ENCODE measurements at regions not wholly inside any gene's neighbourhood (a gene's known extent, or its start where the extent isn't known, plus 50 kb on each side); places are given as distances from the start of the nearest gene placed in this dataset.
A peak's percentile ranks its signal among the peaks of the same experiment; 100 is the strongest.

DNA sequence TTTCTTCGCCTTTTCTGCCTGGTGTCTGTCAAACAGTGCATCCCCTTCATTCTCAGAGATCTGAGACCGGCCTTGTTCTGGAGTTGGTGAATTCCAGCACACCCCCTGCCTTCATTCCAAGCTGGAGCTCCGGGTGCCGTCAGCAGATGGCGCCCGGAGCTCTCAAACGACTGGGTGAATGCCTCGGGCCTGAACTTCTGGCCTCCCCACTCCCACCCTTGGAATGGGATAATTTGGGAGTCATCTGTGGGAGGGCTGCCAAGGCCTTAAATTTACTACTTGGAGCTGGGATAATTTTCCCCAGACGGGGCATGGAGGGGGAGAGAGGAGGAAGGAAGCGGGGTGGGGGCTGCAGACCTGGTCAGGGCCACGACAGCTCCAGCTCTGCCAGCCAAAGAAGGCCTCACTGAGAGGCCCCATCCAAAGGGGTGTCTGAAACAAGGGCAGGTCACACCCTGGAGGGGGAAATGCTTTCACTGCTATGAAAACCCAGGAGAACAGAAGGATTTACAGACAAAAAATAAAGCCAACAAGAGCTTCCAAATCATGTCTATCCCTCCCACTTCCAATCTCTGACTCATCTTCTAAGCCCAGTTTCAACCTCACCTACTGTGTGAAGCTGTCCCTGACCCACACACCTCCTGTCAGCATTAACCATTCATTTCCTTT, 187.9 kb downstream of the OPA1 start:
- DNase-seq: peak; percentile 15 to 26

DNA sequence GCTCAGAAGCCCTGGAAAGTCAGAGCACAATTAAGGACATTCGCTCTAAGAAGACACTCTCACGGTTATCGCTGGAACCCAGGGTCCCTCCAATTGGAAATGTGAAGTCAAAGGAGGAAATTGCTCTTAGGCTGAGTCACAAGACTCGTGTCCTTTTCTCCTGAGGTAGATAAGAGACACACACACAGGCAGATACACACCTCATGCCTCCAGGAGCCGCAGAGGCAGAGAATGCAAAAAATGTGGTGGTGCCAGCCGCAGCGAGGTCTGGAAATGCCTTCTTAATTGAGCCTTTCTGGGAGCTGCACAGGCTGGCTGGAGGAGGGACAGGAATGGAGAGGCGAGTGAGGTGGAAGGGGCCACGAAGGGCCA, 189.3 kb downstream of the OPA1 start:
- no peak for DNase-seq

DNA sequence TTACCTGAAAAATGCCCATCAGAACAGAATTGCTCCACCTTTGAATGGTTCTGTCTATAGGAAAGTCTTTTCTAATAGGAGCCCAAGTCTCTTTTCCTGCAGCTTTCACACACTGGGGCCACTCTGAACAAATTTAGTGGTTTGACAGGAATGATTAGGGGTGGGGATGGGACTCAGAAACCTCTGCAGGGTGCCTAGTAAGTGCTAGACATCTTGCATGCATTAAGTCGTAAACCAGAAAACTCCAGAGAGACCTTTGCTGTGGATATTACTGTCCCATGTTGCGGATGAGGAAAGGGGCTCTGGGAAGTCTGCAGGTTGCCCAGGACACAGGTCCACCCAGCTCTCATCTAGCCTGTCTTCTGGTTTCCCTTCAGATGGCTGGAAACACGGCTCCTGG, 189.7 kb downstream of the OPA1 start:
- no peak for DNase-seq

GRCh38 chr3:193783166-193783896, 190.3 kb downstream of the OPA1 start:
- DNase-seq: no peak

GRCh38 chr3:193784822-193785221, 191.8 kb downstream of the OPA1 start:
- DNase-seq: no peak

GRCh38 chr3:193787496-193787870, 194.5 kb downstream of the OPA1 start:
- DNase-seq: no peak

DNA sequence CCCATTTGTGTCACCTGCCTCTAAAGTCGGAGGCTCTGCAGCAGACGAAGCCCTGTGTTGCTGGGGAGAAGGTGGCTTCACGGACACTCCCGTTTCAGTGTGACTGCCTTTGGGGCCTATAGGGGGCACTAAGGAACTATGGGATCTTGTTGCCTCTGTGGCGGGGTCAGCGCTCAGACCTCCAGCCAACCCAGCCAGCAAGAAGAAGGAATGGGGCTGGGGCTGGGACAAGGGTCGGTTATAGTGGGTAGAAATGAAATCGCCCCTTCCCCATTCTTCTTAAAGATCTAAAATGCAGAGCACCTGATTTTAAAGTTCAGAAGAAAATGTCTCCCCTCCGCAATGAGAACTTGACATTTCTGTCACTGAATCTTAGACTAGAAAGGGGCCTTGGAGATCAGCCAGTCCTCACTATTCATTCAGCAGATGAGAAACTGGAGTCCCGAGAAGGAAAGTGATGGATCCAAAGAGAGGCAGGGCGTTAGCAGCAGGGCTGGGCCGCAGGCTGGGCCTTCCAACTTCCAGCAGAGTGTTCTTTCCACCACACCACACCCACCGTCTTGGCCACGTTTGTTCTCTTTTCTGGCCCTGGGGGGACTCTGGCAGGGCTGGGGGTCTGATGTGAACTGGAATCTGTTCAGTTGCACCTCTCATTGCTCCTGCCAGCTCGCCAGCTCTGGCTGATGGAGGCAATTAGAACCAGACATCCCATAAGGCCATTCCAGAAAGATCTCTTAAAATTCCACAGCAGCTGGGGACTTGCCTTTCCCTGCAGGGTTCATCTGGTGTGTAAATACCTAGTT, 195.4 kb downstream of the OPA1 start:
- DNase-seq: peak; percentile 10 to 40

- DNase-seq: no peak
Measured at GRCh38 chr3:193789455-193789854, 196.4 kb downstream of the OPA1 start.

- DNase-seq: no peak
Measured at GRCh38 chr3:193790086-193790990, 197.3 kb downstream of the OPA1 start.

- DNase-seq: no peak
Measured at GRCh38 chr3:193791041-193792032, 198.3 kb downstream of the OPA1 start.

- no peak for DNase-seq
Measured at GRCh38 chr3:193793123-193793522, 200.1 kb downstream of the OPA1 start.

GRCh38 chr3:193794002-193794881, 201.2 kb downstream of the OPA1 start:
- no peak for DNase-seq

GRCh38 chr3:193795062-193795690, 202.2 kb downstream of the OPA1 start:
- no peak for DNase-seq

DNA sequence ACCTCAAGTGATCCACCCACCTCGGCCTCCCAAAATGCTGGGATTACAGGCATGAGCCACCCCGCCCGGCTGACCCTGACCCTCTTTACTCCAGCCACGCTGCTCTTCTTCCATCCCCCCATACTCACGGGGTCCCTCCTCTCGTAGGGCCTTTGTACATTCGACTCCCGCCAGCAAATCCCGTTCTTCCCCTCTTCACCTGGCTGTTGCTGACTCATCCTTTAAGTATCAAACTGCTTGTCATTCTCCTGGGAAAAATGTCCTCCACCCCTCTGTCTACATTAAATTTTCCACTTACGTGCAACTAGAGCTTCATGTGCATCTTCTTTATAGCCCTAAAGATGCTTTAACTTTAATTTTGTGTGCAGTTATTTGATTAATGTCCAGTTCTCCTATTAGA, 203.1 kb downstream of the OPA1 start:
- no peak for DNase-seq

- no peak for DNase-seq
Measured at GRCh38 chr3:193797566-193797965, 204.6 kb downstream of the OPA1 start.

DNA sequence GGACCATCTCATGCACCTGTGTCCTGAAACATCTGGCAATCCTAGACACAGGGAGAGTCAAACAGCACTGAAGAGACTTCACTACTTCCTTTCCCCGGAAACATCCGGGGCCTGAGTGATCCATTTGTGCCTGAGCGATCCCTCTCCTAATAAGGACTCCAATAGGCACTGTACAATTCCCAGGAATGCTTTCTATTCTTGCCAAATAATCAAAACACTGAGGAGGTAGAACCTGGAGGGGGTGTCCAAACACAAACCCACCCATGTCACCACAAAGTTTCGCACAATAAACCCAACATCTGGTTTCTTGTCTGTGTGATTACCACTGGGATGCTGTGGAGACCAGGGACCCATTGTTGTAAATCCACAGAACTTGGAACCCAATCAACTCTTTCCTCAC, 205.0 kb downstream of the OPA1 start:
- DNase-seq: no peak

DNA sequence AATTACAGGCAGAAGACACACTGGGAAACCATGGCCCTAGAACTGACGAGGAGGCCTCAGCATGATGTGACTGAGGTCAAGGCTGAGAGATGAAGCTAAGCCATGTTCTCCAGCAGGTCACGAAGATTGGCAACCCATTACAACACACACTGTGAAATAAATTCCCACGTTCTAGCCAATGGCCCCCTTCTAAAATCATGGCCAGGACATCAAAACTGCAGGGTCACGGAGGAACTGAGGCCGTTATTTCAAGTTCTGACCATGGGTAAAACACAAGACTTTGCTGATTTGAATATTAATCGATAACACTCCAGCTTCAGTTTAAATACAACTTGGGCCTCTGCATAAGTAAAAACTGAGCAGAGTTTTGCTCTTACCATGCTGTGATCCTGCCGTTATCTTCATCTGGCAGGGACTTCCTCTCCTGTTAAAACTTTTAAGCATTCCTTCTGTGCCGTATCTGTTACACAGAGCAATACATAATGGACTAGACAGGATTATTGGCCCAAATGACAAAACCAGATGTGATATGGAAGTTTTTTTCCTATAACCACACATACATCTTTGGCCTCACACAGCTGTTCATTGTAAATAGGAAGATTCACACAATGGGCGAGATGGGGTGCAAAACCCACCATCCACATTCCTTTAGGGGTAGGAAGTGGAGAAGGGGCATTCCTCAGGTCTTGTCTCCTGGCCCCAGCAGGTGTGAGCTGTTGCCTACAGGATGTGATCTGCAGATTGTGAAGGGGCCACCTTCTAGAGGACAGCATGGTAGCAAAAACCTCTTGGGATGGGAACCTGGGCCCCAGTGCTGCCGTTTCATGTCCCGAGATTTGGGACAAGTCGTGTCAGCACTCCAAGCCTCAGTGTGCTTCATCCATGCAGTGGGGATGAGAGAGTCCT, 207.4 kb downstream of the OPA1 start:
- DNase-seq: no peak

DNA sequence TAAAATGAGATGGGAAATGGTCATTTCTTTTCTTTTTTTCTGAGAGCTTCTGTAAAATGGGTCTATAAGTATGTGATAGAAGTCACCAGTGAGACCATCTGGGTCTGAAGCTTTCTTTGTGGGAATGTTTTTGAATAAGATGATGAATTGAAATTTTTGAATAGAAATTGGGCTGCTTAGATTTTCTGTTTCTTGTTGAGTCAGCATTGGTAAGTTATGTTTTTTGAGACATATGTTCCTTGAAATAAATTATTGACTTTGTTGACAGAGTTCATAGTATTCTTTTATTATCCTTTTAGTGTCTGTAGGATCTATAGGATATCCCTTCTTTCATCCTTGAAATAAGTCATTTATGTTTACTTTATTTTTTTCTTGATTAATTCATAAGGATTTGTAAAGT, 208.1 kb downstream of the OPA1 start:
- DNase-seq: no peak

DNA sequence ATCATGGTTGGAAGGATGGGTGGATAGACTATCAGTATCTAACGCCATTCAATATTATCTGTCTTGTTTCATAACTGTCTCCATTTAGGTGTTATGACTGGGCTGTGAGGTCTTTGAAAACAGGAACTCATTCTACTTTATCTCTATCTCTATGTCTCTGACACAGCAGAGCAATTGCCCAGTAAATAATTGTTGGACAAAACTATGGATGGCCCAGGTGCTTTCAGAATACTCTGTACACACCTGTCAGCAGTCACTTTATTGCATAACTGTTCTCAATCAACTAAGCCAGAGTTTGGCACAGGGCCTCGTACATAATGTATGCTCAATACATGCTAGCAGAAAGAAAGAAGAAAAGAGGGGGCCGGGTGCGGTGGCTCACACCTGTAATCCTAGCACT, 210.3 kb downstream of the OPA1 start:
- no peak for DNase-seq
